NCI-H2227 (cell line): ENCODE measurements at regions not wholly inside any gene's neighbourhood (a gene's known extent, or its start where the extent isn't known, plus 50 kb on each side); places are given as distances from the start of the nearest gene placed in this dataset.

Experiments
- DNase-seq: peaks from one replicate; lab custom pipeline; 2025; ENCODE audit not compliant: unreplicated experiment; lab: John Stamatoyannopoulos, UW

DNA sequence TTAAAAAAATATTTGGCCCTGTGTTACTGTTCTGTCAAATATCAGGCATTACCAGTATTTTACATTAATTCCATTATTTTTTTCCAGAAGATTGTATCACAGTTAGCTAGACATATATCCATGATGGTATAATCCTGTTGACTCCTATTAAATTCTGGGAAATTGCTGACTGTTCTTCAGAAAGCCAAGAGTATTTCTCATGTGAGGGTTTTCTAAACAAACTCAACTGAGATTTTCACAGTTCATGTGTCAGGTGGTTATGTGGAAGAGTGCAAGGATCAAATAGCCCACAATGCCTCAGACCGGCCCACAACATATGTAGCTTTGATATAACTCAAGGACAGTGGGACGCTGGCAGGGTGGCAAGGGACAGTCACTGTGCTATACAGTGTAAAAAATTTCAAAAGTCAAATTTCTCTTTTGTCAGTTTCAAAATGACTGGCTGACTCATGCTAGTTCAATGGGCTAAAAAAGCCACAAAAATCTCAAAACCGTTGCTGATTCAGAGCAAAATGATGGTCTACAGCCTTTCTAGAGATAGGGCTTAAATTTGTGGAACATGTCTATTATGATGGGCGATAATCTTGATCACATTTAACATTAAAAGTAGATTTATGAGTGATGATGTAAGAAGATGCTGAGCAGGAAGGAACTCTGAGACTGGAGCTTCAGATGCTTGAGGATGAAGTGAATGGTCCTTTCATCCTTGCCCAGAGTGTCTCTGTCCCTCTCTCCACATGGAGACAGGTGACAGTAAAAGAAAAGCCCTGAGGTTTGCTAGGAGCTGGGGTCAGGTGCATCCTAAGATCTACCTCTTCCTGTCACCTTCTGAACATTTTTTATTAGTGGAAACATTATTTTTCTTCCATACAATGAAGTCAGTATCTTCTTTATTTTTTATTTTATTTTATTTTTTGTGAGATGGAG lies 175.8 kb upstream of the PIEZO2 start:
- DNase-seq, result no peak

DNA sequence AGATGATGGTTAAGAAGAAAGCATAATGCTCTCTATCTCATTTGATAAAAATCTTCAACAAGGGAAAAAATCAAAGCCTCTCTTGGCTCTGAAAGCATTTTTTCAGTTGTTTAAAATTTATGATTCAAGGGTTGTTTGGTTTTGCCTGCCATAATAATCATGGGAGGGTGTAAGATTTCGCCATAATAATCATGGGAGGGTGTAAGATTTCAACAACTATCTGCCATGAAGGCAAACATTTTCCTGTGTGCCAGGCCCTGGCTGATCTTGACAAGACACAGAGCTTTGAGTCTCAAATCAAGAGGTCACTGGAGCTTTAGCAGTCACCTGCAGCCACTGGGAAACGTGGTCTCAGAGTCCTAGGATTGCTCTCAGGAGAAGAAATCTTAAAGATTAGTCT lies 175.1 kb upstream of the PIEZO2 start:
- DNase-seq, result no peak

DNA sequence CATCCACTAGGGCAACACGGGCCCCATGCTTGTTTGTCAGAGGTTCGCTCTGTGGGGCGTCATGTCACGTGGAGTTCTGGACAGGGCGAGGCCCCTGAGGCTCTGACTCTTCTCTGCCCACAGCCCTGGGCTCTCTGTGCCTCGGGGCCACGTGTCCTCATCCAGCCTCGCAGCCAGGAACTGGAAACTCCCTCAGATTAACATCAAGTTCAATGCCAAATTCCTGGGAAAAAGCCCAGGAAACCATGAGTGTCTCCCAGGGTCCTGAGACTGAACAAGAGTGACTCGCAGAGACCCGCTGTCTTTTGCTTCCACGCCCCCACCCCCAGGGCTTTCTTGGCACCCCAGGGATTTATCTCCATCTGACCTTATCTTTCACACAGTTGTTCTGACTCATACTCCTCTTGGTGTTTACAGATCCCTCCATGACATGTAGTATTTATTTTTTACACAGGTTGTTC lies 174.0 kb upstream of the PIEZO2 start:
- no peak for DNase-seq

DNA sequence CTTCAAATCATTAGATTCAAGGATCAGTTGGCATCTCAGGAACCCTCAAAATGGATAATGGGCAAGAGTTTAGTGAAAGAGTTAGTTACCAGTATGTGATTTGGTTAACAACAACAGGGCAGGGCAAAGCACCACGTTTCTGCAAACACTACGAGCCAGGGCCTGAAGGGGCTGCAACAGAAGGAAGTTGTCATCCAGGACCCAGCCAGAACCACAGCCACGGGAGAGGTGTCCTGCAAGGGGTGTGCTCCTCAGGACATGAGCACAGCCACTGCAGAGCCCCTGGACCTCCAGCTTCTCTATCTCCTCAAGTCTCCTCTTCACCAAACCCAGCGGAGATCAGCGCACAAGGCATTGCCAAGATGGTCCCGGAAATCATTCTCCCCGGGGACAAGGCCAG lies 173.3 kb upstream of the PIEZO2 start:
- DNase-seq, result no peak

DNA sequence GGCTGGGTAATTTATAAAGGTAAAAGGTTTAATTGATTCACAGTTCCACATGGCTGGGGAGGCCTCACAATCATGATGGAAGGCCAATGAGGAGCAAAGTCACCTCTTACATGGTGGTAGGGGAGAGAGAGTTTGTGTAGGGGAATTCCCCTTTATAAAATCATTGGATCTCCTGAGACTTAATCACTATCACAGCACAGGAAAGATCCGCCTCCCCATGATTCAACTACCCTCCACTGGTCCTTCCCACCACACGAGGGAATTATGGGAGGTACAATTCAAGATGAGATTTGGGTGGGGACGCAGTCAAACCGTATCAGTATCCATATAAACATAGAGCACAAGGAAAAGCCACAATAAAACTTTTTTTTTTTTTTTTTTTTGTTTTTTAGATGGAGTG lies 172.6 kb upstream of the PIEZO2 start:
- DNase-seq, result no peak

DNA sequence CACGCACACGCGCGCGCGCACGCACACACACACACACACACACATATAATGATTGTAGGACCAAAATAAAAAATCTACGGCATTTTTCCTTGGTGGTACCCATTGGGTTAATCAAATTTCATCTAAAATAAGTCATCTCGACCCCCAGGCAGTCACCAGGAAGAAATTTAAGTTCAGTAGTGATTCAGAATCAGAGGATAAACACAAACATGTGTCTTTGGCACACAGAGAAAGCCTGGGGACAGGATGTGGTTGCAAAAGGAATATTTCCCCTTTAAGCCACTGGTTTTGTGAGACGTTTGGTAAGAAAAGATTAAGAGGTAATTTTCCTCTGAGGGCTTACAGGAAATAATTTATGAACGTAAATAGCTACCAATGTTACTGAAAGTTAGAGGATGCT lies 171.6 kb upstream of the PIEZO2 start:
- DNase-seq, result no peak

DNA sequence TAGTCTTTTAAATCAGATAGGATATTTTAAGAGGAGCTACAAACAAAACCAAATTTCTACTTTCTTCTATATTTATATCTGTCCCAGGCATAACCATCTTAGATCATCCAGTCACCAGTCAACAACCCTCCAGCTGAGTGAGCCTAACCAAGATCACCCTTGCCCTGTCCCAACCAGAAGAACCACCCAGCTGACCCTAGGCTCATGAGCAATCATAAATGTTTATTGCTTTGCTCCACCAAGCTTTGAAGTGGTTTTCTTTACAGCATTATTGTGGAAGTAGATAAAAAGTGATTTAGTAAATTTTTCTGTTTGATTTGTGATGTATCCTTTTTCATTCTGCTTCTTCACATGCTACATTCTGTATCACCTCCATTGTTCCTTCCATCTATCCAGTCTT lies 167.2 kb upstream of the PIEZO2 start:
- no peak for DNase-seq

DNA sequence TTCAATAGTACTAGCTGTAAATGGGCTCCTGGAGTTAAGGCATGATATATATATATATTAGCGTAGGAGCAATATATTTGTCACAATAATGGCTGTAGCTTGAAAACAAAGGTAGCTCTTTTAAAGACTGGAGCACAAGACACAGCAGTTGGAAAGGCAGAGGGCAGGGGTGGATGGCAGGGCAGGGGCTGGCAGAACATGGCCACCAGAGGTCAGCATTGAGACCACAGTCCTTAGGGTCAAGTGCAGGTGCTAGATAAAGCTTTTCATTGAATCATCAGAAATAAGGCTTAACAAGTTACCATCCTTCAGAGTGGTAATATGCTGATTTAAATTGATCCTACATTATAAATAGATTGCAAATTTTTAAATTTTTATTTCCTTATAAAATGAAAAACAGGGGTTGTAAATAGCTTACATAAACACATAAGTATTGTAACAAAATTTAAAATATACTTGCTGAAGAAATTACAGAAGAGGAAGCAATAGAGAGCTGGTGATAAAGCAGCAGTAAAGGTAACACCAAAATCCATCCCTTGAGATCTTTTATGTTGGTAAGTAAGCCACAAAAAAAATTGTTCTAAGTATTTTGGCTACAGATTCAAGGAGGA lies 161.2 kb upstream of the PIEZO2 start:
- DNase-seq, result no peak

DNA sequence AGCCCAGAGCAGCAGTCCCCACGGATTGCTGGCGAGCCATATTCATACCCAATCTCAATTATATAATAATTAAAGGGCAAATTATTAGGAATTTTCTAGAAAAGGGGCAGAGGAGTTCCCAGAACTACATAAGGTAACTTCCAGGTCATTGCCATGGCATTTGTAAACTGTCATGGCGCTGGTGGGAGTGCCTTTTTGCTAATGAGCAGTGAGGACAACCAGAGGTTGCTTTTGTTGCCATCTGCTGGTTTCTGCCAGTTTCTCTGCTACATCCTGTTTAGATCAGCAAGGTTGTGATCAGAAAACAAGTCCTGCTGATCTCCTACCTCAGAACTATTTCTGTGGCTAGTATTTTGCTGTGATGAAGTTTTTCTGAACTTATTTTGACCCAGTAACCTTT lies 159.8 kb upstream of the PIEZO2 start:
- DNase-seq, result no peak

DNA sequence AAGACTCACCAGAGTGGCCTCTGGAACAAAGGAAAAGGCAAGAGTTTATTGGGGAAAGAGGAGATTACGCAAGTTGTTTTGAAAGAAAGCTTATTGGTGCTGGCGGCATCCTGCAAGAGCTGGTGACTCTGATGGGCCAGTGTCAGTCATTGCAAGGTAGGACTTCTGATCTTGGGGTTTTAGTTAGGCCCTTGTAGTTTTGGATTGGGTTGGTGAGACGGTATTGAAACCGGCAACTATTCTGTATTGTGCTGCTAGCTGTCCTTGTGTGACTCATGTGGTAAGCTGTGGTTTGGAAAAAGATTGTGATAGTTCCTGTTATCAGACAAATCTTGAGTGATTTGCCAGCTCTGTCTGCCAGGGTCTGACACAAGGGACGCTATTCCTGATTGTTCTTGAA lies 159.1 kb upstream of the PIEZO2 start:
- DNase-seq, result no peak

DNA sequence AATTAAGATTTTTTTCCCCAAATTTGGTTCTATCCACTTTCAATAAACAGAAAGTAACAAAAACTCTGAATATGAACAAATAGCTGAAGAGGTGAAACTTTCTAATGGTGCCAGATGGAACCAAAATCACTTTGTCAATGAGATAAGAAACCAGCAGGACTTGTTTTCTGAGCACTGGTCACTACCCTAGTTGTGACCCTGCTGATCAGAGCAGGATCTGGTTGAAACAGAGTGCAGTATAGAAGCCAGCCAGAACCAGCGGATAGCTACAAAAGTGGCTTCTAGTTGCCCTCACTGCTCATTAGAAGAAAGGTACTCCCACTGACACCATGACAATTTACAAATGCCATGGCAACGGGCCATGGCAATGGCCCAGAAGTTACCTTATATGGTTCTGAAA lies 158.3 kb upstream of the PIEZO2 start:
- DNase-seq, result no peak

DNA sequence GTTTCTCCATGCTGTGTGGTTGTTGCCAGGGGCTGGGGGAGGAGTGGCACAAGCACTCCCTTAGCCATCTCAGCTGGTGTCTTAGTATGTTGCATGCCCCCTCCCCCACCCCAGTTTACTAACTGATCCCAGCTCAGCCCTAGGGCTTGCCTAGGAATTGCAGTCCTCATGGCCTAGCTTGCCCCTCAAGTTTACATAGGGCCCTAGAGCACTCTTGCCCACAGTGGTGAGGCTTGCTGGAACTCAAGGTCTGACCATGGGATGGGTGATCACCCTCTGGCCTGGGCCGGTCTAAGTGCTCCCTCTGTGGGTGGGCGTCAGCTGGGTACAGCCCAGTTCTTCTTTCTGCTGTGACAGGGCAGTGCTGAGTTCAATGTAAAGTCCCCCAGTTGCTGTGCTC lies 156.1 kb upstream of the PIEZO2 start:
- no peak for DNase-seq

DNA sequence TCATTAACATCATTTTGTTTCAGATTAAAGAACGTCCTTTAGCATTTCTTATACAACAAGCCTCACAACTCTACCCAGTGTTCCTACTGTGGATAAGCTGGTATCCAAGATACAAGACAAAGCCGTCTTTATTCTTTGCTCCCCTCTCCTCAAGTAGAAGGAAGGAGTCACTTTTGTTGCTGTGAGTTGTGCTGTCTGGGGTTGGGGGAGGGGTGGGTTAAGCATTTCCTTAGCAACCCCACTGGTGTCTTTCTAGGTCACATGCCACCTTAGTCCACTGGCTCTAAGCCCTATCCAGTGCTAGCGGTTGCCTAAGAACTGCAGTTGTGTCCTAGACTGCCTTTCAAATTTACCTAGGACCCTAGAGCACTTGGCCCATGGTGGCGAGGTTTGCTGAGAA lies 155.6 kb upstream of the PIEZO2 start:
- DNase-seq, result no peak

DNA sequence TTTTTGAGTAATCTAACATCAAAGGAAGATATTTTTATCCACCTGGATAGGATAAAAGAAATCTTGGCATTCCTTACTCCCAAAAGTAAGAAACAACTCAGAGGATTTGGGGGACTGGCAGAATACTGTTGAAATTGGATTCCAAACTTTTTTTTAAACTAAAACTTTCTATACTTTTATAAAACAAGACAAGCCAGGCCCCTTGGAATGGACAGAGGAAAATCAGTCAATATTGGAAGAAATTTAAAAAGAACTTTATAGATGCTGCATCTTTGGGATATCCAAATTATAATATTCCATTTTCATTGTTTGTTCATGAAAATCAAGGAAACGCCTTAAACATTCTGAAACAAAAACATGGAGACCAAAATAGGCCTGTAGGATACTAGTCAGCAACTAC lies 147.6 kb upstream of the PIEZO2 start:
- DNase-seq, result no peak

DNA sequence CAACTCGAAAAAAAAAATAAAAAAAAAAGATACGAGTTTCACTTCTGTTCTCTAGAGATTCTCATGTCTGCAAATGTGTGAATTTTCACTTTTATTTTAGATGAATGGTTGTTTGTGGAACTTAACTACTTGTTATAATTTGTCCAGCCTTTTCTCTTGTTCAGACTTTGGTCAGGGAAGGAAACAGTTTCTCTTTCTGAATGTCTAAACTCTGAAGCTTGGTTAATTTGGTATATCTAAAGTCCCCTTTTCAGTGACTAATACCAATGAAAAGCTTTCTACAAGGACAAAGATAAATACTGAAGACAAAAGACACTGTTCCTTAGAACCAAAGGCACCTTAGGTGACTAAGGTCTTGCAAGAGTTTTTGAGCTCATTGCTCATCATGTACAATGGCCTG lies 144.4 kb upstream of the PIEZO2 start:
- DNase-seq, result no peak

DNA sequence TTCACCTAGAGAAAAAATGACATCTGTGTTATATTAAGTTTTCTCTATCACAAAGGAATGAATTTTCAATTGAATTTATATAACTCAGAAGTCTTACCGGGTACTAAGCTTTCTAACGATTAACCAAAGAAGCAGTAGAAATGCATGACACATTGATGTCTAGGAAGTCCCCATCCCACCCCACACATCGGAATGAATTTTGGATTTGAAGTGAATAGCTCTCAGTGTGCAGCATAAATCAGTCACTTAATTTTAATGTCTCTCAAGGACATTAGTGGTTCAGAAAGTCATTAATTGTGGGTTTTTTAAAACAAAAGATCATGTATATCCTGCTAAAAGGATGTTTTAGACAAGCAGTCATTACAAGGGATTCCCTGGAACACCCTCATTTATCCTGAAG lies 141.4 kb upstream of the PIEZO2 start:
- DNase-seq, result no peak

DNA sequence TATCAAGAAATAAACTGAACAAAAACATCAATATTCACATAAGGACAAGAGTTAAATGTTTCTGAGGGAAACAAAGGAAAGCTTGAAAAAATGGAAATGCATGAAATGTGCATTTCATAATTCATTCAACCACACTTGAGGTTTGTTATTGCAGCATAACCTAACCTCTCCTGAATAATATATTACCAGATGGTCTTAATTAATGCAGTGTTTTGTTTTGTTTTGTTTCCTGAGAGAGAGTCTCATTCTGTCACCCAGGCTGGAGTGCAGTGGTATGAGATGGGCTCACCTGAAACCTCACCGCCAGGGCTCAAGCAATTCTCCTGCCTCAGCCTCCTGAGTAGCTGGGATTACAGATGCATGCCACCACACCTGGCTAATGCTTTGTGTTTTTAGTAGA lies 139.9 kb upstream of the PIEZO2 start:
- DNase-seq, result no peak

DNA sequence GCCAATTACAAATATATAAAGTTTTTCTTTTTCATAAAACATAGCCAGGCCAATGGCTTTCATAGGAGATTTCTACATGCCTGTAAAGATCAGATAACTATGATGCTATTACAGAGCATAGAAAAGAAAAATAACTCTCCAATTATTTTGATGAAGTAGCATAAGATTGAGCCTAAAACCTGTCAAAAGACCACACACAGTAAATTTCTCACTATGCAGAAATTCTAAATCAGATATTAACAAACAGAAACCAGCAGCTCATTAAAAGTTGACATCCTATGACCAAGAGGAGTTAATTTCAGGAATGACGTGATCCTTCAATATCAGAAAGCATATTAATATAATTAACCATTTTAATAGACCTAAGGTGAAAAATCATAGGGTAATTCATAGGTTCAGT lies 139.0 kb upstream of the PIEZO2 start:
- no peak for DNase-seq

DNA sequence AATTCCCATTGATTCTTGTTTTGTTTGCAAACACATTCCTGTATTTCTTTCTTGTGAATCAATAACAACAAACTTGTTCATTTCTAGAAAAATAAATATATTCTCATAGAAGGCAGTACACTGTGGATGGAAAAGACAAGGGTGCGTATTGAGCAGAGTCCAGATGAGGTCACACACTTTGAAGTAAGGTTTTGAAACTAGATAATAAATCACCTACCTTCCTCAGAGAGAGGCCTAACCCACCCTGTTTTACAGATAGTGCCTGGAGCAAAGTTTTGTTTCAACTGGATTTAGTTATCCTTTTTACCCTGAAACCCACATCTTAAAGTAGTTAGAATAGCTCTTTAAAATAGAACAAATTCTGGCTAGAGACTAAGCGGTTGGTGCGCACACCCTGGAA lies 137.1 kb upstream of the PIEZO2 start:
- DNase-seq, result no peak

DNA sequence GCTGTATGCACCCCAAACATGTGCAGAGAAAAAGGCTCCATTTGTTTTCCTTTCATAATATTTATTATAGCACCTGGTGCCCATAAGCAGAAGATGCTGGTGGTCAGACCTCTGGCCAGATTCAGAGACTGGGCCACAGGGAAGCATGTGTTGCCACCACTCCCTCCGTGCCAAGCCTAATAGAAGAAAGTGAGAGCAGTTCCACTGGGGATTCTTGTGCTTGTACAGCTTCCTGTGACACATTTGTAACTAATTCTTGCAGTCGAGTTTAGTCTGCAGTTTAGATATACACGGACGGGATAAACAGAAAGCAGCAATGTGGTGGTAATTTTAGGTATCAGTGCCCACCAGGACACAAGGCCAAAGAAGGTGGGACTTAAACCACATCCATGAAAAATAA lies 135.4 kb upstream of the PIEZO2 start:
- DNase-seq, result no peak

DNA sequence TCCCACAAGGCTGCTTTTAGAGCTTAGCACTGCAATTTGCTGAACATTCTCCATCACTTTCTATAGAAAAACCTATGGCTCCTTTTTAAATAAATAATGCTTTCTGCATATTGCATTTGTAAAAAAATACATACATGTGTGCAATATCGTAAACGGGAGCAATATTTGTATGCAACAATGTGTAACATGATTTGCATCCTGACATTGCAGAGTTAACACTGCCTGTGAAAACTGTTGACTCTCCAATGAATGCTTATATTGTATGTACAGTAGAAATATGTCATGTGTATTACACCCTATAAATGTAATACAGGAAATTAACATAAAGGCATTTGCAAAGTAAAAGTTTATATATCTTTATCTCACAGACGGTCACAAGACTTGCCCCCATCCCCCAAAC lies 135.0 kb upstream of the PIEZO2 start:
- DNase-seq, result no peak

DNA sequence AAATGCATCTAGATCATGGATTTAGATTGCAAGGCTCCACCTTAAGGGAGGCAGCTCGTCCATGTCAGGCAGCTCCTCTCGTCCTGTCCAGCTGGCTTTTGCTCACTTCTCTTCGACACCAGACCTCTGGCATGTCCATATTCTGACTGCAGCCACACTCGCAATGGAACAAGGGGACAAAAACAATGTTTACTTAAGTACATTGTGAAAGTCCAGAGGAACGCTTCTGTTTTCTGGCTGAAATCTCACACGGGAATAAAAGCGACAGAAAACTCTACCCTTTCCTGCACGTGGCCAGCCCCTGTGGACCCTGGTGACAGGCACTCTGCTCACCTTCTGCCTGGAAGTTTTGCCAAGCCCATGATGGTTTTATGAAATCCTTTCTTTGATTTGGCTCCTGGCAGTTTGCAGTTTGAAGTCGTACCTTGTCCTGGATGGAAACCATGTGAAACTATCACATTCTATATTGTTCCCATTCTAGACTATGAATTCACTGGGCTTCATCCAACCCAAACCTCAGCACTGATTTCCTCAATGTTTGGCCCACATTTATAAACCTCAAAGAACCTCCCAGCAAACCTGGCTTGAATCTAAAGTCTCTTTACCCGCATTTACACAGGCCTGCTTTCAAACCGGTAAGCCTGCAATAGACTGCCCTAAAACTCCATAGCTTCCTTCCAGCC lies 134.3 kb upstream of the PIEZO2 start:
- DNase-seq, result no peak
